ENCODE measurements at regions not wholly inside any gene's neighbourhood (a gene's known extent, or its start where the extent isn't known, plus 50 kb on each side); places are given as distances from the start of the nearest gene placed in this dataset.

DNA sequence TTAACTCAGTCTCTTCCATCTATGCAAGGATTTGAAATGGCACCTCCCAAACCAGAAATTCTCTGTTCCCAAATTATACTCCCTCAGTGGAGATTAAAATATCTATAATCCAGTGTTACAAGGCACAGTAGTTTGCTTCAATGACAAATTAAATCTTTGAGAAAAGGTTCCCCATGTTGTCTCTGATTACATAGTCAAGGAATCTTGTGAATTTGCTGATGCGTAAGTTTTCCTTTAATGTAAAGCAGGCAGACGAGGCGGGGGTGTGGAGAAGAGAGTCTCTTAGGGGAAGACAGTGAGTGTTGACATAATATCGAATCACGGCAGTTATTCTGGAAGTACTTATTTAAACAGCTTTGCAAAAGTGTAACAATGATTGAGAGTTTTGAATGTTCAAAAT, 236.4 kb upstream of the RARB start:
- TF ChIP-seq POLR2AphosphoS5 (IDR thresholded peaks at IDR 0.05; ENCODE audit: low read depth, low read length) (no peak), SIN3A (IDR thresholded peaks at IDR 0.05; ENCODE audit: borderline replicate concordance, insufficient read depth, low read depth, low read length) (no peak), TCF7L2 (IDR thresholded peaks at IDR 0.05; ENCODE audit: low read depth, low read length) (no peak)
- TF ChIP-seq, protein P1, sequence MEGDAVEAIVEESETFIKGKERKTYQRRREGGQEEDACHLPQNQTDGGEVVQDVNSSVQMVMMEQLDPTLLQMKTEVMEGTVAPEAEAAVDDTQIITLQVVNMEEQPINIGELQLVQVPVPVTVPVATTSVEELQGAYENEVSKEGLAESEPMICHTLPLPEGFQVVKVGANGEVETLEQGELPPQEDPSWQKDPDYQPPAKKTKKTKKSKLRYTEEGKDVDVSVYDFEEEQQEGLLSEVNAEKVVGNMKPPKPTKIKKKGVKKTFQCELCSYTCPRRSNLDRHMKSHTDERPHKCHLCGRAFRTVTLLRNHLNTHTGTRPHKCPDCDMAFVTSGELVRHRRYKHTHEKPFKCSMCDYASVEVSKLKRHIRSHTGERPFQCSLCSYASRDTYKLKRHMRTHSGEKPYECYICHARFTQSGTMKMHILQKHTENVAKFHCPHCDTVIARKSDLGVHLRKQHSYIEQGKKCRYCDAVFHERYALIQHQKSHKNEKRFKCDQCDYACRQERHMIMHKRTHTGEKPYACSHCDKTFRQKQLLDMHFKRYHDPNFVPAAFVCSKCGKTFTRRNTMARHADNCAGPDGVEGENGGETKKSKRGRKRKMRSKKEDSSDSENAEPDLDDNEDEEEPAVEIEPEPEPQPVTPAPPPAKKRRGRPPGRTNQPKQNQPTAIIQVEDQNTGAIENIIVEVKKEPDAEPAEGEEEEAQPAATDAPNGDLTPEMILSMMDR (IDR thresholded peaks at IDR 0.05) = no peak
